GM12878 (cell line): ENCODE measurements at regions not wholly inside any gene's neighbourhood (a gene's known extent, or its start where the extent isn't known, plus 50 kb on each side); places are given as distances from the start of the nearest gene placed in this dataset.

Experiments used
- ATAC-seq: fragments of 200-7000 bp; cut with Tn5 transposase; 3 replicates; pipeline ENCODE4 v1.9.1; 2020; ENCODE audit warnings: mild to moderate bottlenecking, moderate library complexity
- BruUV-seq: library from RNA; stranded (reverse); fragments of 400-500 nt; replicated peaks from 2 replicates; lab custom pipeline; 2021; lab: Mats Ljungman, UMichigan
- CTCF ChIA-PET: fragments of 300-600 bp; sonication (Branson Sonifier 250); formaldehyde crosslinking; extraction: SDS; loops from one replicate; lab custom pipeline; 2021; ENCODE audit warnings: inconsistent platforms; lab: Yijun Ruan, JAX
- POLR2A ChIA-PET: fragments of 350-600 bp; formaldehyde crosslinking; extraction: SDS; loops from one replicate; lab custom pipeline; 2021; ENCODE audit warnings: inconsistent platforms; lab: Charles Lee
- RAD21 ChIA-PET: fragments of 300-600 bp; sonication (Branson Sonifier 250); formaldehyde crosslinking; loops from one replicate; lab custom pipeline; 2023; ENCODE audit warnings: antibody characterized with exemption; ENCODE audit not compliant: unreplicated experiment; lab: Charles Lee
- SMC1A ChIA-PET: fragments of 300-600 bp; sonication (Branson Sonifier 250); formaldehyde crosslinking; loops from one replicate; lab custom pipeline; 2023; ENCODE audit not compliant: unreplicated experiment, uncharacterized antibody; lab: Charles Lee
- DNase-seq: peaks from one replicate; pipeline ENCODE4 v3.0.0-alpha.2; 2011; ENCODE audit warnings: low read depth, low spot score
- FAIRE-seq: peaks from 3 replicates; lab custom pipeline; 2011; peaks lifted over from hg19 to GRCh38; lab: Jason Lieb, UNC
- H2AFZ ChIP-seq: 2 replicates; pipeline ENCODE4 v1.6.0; 2011; ENCODE audit warnings: low read depth, low read length, control low read depth; ENCODE audit not compliant: control insufficient read depth
- H3K27ac ChIP-seq: 2 replicates; pipeline ENCODE4 v1.5.1; 2011; ENCODE audit warnings: control low read depth; ENCODE audit not compliant: control insufficient read depth, insufficient read depth
- H3K27me3 ChIP-seq, 2 experiments: replicated peaks in 1 of 2; 2 replicates each; pipeline versions ENCODE4 v1.6.0 to v1.6.1; 2011; ENCODE audit warnings: low read length in 1 of 2; ENCODE audit not compliant: control insufficient read depth in 2 of 2, insufficient read depth in 2 of 2
- H3K36me3 ChIP-seq, 2 experiments: 2 replicates each; pipeline ENCODE4 v1.5.1; 2011; ENCODE audit warnings: low read length in 1 of 2; ENCODE audit not compliant: control insufficient read depth in 2 of 2, insufficient read depth in 2 of 2
- H3K4me1 ChIP-seq: 2 replicates; pipeline ENCODE4 v1.6.1; 2011; ENCODE audit warnings: mild to moderate bottlenecking, low read length, moderate library complexity, mixed read lengths; ENCODE audit not compliant: control insufficient read depth, insufficient read depth
- H3K4me2 ChIP-seq: 2 replicates; pipeline ENCODE4 v1.6.0; 2011; ENCODE audit warnings: control low read depth; ENCODE audit not compliant: control insufficient read depth, insufficient read depth
- H3K4me3 ChIP-seq: fragments of 200-600 bp; sonication (generic); 2 replicates; pipeline ENCODE4 v1.5.1; 2016
- H3K79me2 ChIP-seq: 2 replicates; pipeline ENCODE4 v1.6.0; 2011; ENCODE audit warnings: low read length; ENCODE audit not compliant: control insufficient read depth, insufficient read depth
- H3K9ac ChIP-seq: 2 replicates; pipeline ENCODE4 v1.8.0; 2011; ENCODE audit warnings: low read length, control low read depth, mixed read lengths; ENCODE audit not compliant: control insufficient read depth, insufficient read depth
- H3K9me3 ChIP-seq: replicated peaks from 3 replicates; pipeline ENCODE4 v1.5.1; 2011; ENCODE audit warnings: mild to moderate bottlenecking, low read length; ENCODE audit not compliant: control insufficient read depth, insufficient read depth
- H4K20me1 ChIP-seq: 2 replicates; pipeline ENCODE4 v1.6.0; 2011; ENCODE audit not compliant: control insufficient read depth, insufficient read depth
- BCL11A ChIP-seq: IDR thresholded peaks from 2 replicates; pipeline ENCODE4 v1.6.1; 2011; ENCODE audit warnings: low read depth, low read length
- BHLHE40 ChIP-seq, 2 experiments: fragments of 450-650 bp in 1 of 2; IDR thresholded peaks; 2 replicates each; pipeline ENCODE4 v1.6.1; 2011 to 2017; ENCODE audit warnings: low read depth in 2 of 2, borderline replicate concordance in 1 of 2, improper control_type of control experiment in 1 of 2, low read length in 1 of 2, mild to moderate bottlenecking in 1 of 2
- CREM ChIP-seq: IDR thresholded peaks from 2 replicates; pipeline ENCODE4 v1.6.1; 2014; ENCODE audit warnings: antibody characterized with exemption, low read depth
- EGR1 ChIP-seq, 2 experiments: IDR thresholded peaks; 1 replicate in 1 of 2; 2 replicates in 1 of 2; pipeline ENCODE4 v1.6.1; 2011 to 2012; ENCODE audit warnings: low read depth in 2 of 2, low read length in 2 of 2, borderline replicate concordance in 1 of 2, mild to moderate bottlenecking in 1 of 2, moderate library complexity in 1 of 2
- EP300 ChIP-seq, 2 experiments: fragments of 150-350 bp in 1 of 2; IDR thresholded peaks; 2 replicates each; pipeline ENCODE4 v1.6.1; 2011 to 2012; ENCODE audit warnings: low read depth in 2 of 2, low read length in 2 of 2, borderline replicate concordance in 1 of 2, improper control_type of control experiment in 1 of 2, inconsistent platforms in 1 of 2; ENCODE audit not compliant: control insufficient read depth in 1 of 2
- FOXM1 ChIP-seq: IDR thresholded peaks from 2 replicates; pipeline ENCODE4 v1.6.1; 2012; ENCODE audit warnings: low read depth, mild to moderate bottlenecking, inconsistent platforms, low read length, moderate library complexity
- IRF4 ChIP-seq: IDR thresholded peaks from 2 replicates; pipeline ENCODE4 v1.6.1; 2011; ENCODE audit warnings: low read depth, low read length
- IRF5 ChIP-seq: fragments of 450-650 bp; IDR thresholded peaks from 2 replicates; pipeline ENCODE4 v1.6.1; 2017; ENCODE audit warnings: borderline replicate concordance
- MAX ChIP-seq: IDR thresholded peaks from 2 replicates; pipeline ENCODE4 v1.6.1; 2012; ENCODE audit warnings: low read depth, low read length, improper control_type of control experiment
- MXI1 ChIP-seq: fragments of 150-350 bp; IDR thresholded peaks from 2 replicates; pipeline ENCODE4 v1.6.1; 2011; ENCODE audit warnings: low read depth, mild to moderate bottlenecking, inconsistent platforms, low read length, improper control_type of control experiment
- MYB ChIP-seq: fragments of 150-350 bp; IDR thresholded peaks from 2 replicates; pipeline ENCODE4 v1.6.1; 2014; ENCODE audit warnings: mild to moderate bottlenecking, low read depth, low read length, borderline replicate concordance
- NFIC ChIP-seq: IDR thresholded peaks from 2 replicates; pipeline ENCODE4 v1.6.1; 2012; ENCODE audit warnings: low read depth, mild to moderate bottlenecking, inconsistent platforms, low read length, moderate library complexity
- POU2F2 ChIP-seq: IDR thresholded peaks from 3 replicates; pipeline ENCODE4 v1.6.1; 2011; ENCODE audit warnings: low read depth, mild to moderate bottlenecking, low read length, borderline replicate concordance
- RAD51 ChIP-seq: fragments of 450-650 bp; IDR thresholded peaks from 2 replicates; pipeline ENCODE4 v1.6.1; 2016; ENCODE audit warnings: moderate library complexity, mild to moderate bottlenecking, inconsistent platforms
- TBL1XR1 ChIP-seq: IDR thresholded peaks from 2 replicates; pipeline ENCODE4 v1.6.1; 2012; ENCODE audit warnings: low read depth, low read length, improper control_type of control experiment
- ZNF24 ChIP-seq: fragments of 450-650 bp; IDR thresholded peaks from 2 replicates; pipeline ENCODE4 v1.6.1; 2017; ENCODE audit warnings: antibody characterized with exemption, mild to moderate bottlenecking
- WGBS: methylation state at CpG from one replicate; pipeline ENCODE4 v1.1.6; 2016; ENCODE audit warnings: low lambda C conversion rate; ENCODE audit not compliant: insufficient replicate concordance, insufficient coverage; ENCODE audit errors: missing lambda C conversion rate; 5-methylcytosine and 5-hydroxymethylcytosine counted together
- in situ Hi-C: fragments of 300-500 bp; cut with MboI; formaldehyde crosslinking; loops from 9 replicates; pipeline ENCODE4 v1.14.3; 2018; ENCODE audit warnings: mixed read lengths
- intact Hi-C: fragments of 100-400 bp; cut with micrococcal nuclease; formaldehyde crosslinking; loops from one replicate; pipeline ENCODE4 v1.14.2; 2022; ENCODE audit not compliant: unreplicated experiment
- TF ChIP-seq, protein P1 (sequence below): IDR thresholded peaks from 2 replicates; pipeline ENCODE4 v1.6.1; 2011; ENCODE audit warnings: borderline replicate concordance, low read depth, mild to moderate bottlenecking, moderate library complexity, low read length; ENCODE audit not compliant: insufficient read depth, poor library complexity, severe bottlenecking

DNA sequence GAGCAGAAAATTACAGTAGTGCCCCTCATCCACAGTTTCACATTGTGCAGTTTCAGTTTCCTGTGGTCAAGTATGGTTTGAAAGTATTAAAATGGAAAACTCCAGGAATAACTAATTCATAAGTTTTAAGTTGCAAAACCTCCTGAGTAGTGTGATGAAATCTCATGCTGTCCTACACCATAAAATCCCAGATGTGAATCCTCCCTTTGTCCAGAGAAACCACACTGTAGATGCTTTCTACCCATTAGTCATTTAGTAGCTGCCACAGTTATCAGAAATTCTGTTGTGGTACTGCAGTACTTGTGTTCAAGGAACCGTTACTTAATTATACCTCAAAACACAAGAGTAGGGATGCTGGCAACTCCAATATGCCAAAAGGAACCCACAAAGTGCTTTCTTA lies 74.7 kb downstream of the PTCHD4 start:
- SMC1A ChIA-PET = no interaction called here
- ATAC-seq (no peak; the same call in 2 of the 3 replicates), FAIRE-seq (no peak), DNase-seq (no peak)
- TF ChIP-seq NFIC (no peak), IRF4 (no peak), BHLHE40 (IDR thresholded peaks at IDR 0.05; ENCODE audit: borderline replicate concordance in 1 of 2, low read depth in 2 of 2, low read length in 1 of 2) (no peak), FOXM1 (no peak), EGR1 (IDR thresholded peaks at IDR 0.05; ENCODE audit: borderline replicate concordance in 1 of 2, low read depth in 2 of 2, low read length in 2 of 2) (no peak), ZNF24 (no peak)
- Histone ChIP-seq H3K79me2 (no peaks in the 10 kb centered on the region), H3K9me3 (no peaks in the 10 kb centered on the region), H3K4me3 (no peak overlapping the region), H2AFZ (no peak overlapping the region), H4K20me1 (no peaks in the 10 kb centered on the region), H3K27me3 (no peaks in the 10 kb centered on the region), H3K9ac (no peak overlapping the region), H3K36me3 (no peaks in the 10 kb centered on the region), H3K4me1 (no peaks in the 10 kb centered on the region), H3K27ac (no peak overlapping the region), H3K4me2 (no peak overlapping the region)
- BruUV-seq = no TSS peak
- RAD21 ChIA-PET = no interaction called here
- 0% methylated on average over 1 of the region's 1 CpG for WGBS
- CTCF ChIA-PET = no interaction called here
- intact Hi-C loops (no loop called here), in situ Hi-C loops (no loop called here)
- POLR2A ChIA-PET = no interaction called here

- POLR2A ChIA-PET = no interaction called here
- SMC1A ChIA-PET = no interaction called here
- Histone ChIP-seq H3K27me3 (no peaks in the 10 kb centered on the region; a peak in 1 of 4 replicates), H2AFZ (no peak overlapping the region), H3K4me1 (no peaks in the 10 kb centered on the region), H4K20me1 (no peaks in the 10 kb centered on the region), H3K36me3 (no peaks in the 10 kb centered on the region), H3K27ac (no peak overlapping the region), H3K9me3 (no peaks in the 10 kb centered on the region), H3K4me2 (no peak overlapping the region), H3K4me3 (no peak overlapping the region), H3K9ac (no peak overlapping the region), H3K79me2 (no peaks in the 10 kb centered on the region)
- RAD21 ChIA-PET = no interaction called here
- no TSS peak for BruUV-seq
- CTCF ChIA-PET = no interaction called here
- intact Hi-C loops (no loop called here), in situ Hi-C loops (no loop called here)
- FAIRE-seq (no peak), ATAC-seq (no peak), DNase-seq (no peak)
- WGBS = 35% methylated on average over 5 of the region's 5 CpGs
- TF ChIP-seq BCL11A (no peak), IRF5 (no peak), EGR1 (IDR thresholded peaks at IDR 0.05; ENCODE audit: borderline replicate concordance in 1 of 2, low read depth in 2 of 2, low read length in 2 of 2) (no peak), RAD51 (no peak), CREM (no peak), TBL1XR1 (no peak), POU2F2 (no peak), EP300 (IDR thresholded peaks at IDR 0.05; ENCODE audit: borderline replicate concordance in 1 of 2, control insufficient read depth in 1 of 2, low read depth in 2 of 2, low read length in 2 of 2) (no peak), MYB (no peak), MAX (no peak), MXI1 (no peak)
- TF ChIP-seq, protein P1, sequence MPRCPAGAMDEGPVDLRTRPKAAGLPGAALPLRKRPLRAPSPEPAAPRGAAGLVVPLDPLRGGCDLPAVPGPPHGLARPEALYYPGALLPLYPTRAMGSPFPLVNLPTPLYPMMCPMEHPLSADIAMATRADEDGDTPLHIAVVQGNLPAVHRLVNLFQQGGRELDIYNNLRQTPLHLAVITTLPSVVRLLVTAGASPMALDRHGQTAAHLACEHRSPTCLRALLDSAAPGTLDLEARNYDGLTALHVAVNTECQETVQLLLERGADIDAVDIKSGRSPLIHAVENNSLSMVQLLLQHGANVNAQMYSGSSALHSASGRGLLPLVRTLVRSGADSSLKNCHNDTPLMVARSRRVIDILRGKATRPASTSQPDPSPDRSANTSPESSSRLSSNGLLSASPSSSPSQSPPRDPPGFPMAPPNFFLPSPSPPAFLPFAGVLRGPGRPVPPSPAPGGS = no peak
Observed at GRCh38 chr6:48032151-48032550, 78.8 kb downstream of the PTCHD4 start.
